Superior temporal gyrus (tissue), 1 donor: ENCODE measurements at regions not wholly inside any gene's neighbourhood (a gene's known extent, or its start where the extent isn't known, plus 50 kb on each side); places are given as distances from the start of the nearest gene placed in this dataset.

Source experiments
- DNase-seq: peaks from one replicate; pipeline ENCODE4 v3.0.0-alpha.2; 2016; ENCODE audit errors: extremely low spot score

DNA sequence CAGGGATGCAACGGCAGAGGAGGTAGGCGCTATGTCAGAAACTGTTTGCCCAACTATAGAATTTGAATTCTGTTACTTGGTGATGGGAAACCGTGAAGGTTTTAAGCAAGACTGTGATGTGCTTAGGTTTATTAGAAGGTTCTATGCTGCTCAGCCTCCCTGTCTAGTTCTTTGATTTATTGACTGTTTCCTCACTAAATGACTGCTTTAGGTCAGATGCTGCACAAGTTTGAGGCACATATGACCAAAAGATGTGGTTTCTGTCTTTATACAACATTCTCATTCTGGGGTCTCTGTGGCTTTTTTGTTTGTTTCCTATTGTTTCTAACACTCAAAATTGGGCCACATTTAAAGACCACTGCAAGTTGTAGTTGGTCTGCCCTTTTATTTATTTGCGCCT, 323.0 kb upstream of the OBI1 start:
- no peak for DNase-seq

DNA sequence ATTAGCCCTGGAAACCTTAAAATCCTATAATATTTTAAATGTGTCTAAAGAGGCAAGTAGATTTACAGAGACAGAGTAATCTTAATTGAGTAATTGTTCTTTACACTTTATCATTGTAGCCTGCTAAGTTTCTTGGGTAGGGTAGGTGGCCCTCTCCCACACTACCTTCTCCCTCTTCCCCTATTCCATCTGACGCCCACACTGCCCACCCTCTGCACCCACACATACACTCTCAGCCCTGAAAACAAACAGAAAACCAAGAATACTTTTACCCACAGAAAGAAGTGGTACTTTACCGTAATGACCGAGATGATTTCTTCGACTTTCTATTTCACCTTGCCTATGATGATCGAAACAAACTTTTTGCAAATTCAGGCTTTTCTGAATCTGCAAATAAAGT, 320.4 kb upstream of the OBI1 start:
- DNase-seq = no peak

DNA sequence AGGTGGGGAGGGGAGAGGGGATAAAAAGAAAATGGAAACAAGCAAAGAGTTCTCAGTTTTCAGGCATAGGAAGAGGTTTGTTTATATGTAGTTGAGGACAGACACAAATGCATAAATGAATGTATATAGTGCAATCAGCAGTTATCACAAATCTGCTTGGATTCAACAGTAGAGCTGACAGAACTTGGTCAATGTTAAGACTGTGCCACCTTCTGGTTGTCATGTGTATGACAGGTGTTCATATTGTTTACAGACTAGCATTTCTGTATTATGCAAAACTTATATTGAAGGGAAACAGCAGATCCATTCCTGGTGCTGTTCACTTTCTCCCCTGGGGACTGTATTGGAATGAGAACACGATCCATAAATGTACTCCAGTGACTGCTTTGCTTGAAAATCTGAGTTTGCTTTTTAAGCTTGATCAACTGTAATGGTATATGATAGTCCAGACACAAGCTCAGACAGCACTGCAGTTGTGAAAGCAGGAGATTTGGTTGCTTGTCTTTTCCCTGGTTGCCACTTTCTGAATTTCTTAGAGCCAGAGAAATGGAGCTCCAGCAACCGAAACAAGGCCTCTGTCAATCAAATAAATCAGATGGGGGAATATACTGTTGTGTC, 319.5 kb upstream of the OBI1 start:
- peak; percentile 90 for DNase-seq

DNA sequence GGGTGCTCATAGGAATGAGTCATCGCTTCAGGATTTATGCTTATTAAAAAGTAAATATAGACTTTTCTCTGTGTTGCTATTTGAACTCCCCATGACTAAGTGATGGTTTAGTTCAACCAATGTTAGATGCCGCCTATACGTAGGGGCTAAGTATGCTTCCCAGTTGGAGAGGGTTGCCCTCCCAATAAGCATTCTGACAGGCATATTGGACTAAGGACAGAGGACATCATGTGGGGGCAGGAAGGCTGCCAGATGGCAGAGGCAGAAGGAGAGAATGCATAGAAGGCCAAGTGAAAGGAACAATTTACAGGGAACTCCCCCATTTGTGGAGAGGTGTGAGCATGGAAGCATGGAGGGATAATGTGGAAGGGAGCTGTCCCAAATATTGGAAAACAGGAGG, 318.4 kb upstream of the OBI1 start:
- no peak for DNase-seq

DNA sequence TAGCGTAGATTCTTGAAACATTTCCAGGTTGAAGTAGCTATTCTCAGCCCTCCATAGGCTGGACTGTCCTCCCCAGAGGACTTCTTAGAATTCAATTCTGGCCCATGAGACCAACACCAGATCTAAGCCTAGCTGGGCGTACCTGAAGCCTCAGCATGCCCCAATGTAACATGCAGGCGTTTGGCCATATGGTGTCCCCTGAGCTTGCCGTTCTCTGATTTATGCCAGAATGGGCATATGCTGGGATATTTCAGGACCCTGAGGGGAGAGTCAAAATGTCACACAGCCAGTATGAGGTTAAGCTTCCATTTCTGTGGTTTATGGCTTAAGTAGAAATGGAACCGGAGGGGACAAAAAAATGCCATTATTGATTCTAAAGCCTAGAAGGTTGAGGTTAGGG, 317.7 kb upstream of the OBI1 start:
- no peak for DNase-seq

DNA sequence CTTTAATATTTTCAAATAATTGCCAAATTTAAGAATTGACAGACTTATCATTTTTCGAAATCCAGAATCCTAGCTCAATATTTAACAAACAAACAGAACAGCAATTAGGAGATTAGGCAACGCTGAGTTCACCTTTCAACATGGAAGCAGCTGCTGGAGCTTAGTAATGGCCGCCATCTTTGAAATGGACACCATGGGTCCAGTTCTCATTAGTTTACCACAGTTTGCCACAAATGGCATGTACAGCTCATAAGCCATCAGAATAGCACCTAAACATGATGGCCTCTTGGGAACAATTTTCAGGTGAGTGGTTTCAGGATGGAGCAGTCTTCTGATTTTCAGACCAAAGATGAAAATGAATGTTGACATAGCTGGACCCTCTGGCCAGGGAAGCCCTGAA, 313.6 kb upstream of the OBI1 start:
- DNase-seq = no peak

DNA sequence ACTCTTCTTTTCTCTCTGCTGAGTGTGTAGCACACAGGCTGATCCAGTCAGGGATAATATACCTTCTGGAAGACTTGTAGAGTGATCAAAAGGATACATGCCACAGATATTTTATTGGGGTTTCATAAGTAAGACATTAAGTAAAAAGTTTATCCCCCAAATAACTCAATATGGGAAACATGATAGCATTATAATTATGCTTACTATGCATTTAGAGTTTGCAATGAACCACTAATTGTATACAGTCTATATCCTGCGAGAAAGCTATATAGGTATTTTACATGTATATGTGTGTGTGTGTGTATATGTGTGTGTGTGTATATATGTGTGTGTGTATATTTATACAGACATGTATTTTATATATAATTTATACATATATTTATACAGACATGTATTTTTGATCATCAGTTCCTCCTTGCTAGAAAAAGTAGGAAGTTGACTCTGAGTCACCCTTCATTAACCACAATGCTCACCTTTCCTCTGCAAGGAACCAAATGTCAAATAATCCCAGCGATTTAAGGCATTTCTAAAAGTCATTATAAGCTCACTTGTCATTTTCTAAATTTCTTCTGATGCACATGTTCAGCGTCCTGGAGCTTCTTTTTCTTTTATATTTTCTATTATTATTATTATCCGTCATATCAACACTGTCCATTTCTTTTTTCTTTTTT, 312.5 kb upstream of the OBI1 start:
- no peak for DNase-seq

DNA sequence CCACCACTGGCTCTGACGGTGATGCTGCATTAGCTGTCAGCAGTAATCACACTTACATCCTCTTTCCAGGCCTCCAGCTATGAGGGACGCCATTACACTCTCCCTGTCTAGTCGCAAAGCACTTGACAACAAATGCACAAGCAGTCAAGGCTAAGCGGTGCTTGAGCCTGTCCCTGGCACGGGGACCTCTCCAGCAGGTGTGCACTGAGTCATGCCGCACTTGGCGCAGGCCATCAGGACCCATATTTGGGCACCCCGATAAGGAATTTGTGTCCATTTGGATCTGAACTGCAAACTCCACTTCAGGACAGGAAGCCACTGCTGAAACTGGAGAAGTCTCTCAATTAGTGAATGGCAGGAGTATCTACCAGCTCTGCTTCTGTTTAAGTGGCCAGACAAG, 301.9 kb upstream of the OBI1 start:
- no peak for DNase-seq

DNA sequence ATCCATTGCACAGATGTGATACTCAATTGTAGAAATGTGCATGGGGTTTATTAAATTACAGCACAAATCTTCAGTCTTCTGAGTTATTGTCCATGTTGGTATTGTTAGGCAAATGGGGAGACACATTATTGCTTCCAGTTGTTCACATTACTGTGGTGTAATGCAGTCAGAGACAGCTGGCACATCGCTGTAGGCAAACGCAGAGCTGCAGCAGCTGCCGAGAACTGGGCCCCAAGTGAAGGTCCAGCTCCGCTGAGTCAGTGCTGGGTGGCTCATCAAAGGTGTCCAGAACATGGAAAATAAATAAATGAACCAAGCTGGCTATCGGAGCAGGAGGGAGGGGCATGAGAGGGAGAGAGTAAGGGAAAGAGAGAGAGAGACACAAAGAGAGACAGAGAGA, 299.1 kb upstream of the OBI1 start:
- DNase-seq = no peak

DNA sequence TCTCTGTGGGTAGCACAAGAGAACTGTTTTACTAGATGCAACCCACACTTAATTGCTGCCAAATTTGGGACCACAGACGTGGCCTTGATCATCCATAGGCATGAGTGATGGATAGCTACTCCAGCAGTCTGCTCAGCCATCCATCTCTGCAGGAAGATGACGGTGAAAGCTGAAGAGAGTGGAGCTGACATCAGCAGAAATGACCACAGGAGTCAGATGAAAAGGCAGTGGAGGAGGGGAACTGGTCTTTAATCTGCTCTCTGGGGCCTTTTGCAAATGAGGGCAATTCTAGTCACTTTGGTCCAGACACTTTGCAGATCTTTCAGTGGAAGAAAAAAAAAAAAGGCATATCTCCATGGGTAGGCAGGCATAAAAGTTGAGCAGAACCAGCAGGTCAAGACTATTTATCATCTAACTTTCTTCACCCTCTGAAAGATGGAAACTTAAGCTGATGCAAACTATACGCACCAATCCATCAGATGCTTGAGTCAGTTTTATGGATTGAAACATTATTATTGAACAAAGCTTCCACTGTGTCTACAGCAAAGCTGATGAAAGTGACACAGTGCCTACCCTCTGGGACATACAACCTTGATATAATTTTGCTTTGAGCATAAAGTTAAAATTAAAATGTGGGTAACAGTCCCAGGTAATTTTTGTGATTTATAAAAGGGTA, 281.6 kb upstream of the OBI1 start:
- DNase-seq = no peak

DNA sequence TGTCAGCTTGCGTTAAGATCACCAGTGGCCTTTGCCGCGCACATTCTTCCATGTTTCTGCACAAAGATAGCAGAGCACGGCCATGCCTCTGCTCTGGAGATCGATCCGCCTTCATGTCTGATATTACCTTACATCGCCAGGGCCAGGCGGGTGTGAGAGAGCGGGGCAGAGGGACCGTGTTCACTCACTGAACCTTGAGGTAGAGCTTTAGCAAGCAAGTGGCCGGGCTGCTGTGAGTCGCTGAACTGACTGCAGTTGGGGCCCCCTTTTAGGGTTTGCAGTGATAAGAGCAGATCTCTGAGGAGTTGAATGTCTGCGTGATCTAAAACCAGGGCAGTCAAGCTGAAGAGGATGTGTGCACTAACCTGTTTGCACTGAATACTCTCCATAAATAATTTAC, 275.4 kb upstream of the OBI1 start:
- DNase-seq = no peak

DNA sequence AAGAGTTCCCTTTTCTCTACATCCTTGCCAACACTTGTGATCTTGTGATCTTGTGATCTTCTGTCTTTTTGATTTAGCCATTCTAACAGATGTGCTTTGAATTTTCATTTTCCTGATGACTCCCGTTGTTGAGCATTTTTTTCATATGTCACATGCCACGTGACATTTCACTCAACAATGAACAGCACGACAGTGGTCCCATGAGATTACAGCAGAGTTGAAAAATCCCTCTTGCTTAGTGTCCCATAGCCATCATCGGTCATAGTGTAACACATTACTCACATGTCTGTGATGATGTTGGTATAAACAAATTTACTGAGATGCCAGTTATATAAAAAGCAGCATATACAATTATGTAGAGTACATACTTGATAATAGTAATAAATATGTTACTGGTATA, 256.1 kb upstream of the OBI1 start:
- no peak for DNase-seq

DNA sequence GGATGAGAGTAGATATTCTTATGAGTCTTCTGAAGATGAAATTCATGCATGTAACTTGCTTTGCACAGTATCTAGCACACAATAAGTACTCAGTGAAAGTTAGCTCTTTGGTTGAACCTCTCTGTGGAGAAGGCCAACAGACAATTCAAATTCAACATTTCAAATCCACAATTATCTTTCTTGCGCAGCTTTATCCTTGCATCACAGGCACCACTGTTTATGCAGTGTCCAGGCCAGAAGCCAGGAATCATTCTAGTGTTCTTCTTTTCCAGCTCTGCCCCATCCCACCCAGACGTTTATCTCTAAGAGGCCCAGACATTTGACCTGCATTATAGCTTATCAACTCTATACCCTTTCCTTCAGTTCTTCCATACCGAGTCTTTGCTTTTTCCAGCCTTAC, 254.7 kb upstream of the OBI1 start:
- no peak for DNase-seq

DNA sequence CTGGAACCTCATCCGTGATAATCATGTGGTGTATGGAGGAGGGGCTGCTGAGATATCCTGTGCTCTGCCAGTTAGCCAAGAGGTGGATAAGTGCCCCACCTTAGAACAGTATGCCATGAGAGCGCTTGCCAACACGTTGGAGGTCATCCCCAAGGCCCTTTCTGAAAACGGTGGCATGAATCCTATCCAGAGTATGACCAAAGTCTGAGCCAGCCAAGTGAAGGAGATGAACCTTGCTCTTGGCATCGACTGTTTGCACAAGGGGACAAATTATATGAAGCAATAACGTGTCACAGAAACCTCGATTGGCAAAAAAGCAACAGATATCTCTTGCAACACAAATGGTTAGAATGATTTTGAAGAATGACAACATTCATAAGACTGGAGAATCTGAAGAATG, 251.2 kb upstream of the OBI1 start:
- no peak for DNase-seq

DNA sequence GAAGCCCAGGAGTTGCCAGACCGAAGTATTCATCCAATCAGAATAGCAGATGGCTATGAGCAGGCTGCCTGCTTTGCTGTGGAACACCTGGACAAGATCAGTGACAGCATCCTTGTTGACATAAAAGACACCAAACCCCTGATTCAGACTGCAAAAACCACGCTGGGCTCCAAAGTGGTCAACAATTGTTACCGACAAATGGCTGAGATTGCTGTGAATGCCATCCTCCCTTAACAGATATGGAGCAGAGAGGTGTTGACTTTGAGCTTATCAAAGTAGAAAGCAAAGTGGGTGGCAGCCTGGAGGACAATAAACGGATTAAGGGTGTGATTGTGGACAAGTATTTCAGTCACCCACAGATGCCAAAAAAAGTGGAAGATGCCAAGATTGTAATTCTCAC, 250.3 kb upstream of the OBI1 start:
- no peak for DNase-seq

DNA sequence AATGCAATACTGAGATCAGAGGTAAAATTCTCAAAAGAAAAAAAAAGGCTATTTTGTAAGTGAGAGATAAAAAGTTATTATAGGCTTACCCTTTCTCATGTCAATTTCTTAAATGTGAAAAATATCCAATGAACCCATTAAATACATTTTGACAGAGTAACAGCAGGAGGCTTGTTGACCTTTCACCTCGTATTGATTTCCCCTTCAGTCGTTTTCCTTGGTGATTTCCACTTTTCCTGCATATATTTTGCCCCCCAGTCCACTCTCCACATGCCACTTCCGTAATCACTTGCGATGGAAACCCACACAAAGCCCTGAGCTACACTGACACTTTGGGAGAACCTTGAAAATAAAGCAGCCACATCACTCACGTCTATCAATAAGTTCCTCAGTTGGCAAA, 248.1 kb upstream of the OBI1 start:
- DNase-seq = no peak

DNA sequence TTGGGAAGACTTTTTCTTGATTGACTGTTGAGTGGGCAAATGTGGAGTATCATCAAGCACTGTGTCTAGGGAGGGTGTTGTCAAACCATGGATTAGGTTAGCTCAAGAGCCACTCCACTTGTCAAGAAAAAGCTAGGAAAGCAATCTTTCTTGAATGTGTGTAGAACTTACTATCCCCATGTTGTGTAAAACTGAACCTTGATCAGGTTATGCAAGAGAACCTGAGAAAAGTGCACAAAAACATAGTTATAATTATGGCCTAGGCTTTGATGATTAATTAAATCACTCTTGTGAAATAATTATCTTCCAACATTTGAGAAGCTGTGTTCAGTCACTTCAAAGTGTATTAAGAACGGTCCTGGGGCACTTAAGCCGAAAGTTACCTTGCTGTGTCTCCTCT, 238.2 kb upstream of the OBI1 start:
- no peak for DNase-seq

DNA sequence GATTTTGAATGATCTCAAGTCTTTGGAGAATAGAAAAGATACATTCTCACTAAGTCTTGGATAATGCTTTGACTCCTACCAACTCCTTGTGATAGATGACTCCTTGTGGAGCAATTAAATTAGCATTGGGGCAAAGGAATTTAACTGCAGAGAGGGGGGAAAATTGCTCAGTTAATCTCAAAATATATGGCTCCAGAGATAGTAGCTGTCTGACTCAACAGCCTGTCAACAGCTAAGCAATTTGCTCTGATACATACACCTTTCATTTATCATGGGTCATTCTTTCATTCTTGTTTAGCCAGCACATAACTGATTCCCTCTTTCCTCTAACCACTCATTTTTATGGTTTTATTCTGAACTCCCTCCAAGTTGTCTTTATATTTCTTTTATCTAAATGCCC, 225.6 kb upstream of the OBI1 start:
- no peak for DNase-seq

DNA sequence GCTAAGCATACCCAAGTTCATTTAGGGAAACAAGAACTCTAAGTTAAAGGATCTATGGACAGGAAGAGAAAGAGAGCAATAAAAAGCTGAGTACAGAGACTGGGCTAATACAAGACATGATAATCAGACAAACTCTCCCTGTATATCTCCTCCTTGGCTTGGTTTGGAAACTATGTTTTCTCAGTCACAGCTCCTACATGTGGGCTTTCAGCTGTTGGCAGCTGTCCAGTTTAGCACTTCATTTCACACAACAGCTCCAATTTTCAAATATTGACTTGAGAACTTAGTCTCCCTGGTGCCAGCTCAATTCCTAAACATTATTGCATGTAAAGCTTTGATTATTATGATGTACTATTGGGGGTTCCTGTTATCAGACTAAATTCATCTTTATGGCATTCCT, 222.8 kb upstream of the OBI1 start:
- DNase-seq = no peak

DNA sequence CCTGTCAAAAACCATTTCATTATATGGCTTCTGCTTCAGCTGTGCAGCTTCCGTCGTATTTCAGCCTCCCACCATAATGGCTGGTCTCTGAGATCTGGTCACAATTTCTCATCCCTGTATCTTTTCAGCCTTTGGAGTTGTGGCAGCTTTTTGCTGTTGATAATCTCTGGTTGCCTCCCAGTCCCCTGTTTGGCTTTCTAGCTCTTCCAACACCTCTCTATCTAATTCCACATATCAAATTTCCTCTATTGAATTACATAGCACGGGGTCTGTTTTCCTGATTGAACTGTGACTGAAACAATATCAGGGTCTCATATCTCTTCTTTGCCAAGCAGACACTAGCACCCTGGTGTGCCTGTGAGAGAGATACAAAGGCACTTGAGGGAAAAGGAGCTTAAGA, 222.1 kb upstream of the OBI1 start:
- no peak for DNase-seq

DNA sequence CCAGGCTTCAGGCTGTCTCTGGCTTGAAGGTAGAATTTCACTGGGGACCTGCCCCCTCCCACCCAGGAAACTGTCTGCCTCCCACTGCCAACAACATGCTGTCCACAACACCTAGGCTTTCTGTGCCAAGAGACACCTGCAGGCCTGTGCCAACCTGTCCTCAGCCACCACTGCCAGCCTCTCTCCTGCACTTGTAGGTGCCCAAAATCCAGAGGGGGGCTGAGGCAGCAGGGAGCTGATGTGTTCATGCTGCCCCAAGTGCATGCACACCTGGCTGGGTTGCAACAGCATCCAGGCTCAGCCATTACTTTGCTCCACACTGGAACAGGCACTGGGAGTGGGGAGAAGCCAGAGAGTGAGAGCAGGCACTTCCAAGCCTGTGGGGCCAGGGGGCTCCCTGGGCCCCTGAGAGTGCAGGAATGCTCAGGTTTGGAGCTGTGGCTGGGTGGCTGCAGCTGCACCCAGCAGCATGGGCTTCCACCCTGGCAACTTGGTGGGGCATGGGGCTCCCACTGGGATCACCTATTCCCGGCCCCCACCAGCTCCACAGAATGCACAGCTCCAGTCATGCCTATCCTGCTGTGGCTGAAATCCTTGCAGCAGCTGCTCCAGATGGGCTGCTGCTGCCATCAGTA, 218.1 kb upstream of the OBI1 start:
- DNase-seq = no peak

DNA sequence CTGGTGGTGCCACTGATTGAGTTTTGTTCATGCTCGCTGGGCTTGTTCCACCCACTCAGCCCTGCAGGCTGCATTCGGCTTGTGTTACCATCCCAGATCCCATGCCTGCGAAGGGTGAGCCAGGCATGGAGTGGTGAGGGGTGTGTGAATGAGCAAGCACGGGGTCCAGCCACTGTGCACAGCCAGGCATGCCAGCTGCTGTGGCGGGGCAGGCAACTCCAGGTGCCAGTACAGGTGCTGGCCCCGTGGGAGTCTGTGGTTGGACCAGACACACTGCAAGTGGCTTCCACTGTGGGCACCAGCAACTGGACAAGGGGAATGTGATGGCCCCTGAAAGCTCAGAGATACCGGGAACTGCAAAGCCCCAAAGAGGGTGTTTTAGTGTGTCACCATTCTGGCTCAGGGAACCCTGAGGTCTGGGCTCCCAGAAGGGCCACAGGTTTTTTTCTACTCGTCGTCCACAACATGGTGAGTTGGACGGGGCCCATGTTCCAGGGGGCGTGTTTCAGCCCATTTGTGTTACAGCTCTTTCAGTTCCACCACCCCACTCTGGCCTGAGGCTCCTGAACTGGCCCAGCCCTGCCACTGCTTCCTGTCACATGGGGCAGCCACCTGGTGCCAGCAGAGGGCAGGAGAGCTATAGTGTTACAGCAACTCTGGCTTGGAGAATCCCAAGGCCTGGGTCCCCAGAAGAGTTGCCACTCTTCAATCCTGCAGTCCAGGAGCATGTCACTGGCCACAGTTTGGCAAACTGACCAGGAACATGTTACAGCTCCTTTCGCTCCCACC, 217.0 kb upstream of the OBI1 start:
- no peak for DNase-seq
